ENCODE measurements at regions not wholly inside any gene's neighbourhood (a gene's known extent, or its start where the extent isn't known, plus 50 kb on each side); places are given as distances from the start of the nearest gene placed in this dataset.

- 0 out of 2 replicates have a peak, but pooled peaks have one; percentile 30 for TF ChIP-seq ZNF512B (CRISPR knock-in tag; IDR thresholded peaks at IDR 0.05; ENCODE audit: borderline replicate concordance)
- TF ChIP-seq ZBTB26 (CRISPR knock-in tag; IDR thresholded peaks at IDR 0.05; ENCODE audit: borderline replicate concordance): no peak
- peak; percentile 54; the same call in 1 of the 2 replicates for TF ChIP-seq ZNF878 (CRISPR knock-in tag; IDR thresholded peaks at IDR 0.05)
- TF ChIP-seq MIER2 (CRISPR knock-in tag; IDR thresholded peaks at IDR 0.05): no peak
- TF ChIP-seq ZBTB37 (CRISPR knock-in tag; IDR thresholded peaks at IDR 0.05): no peak
- TF ChIP-seq PRDM4 (CRISPR knock-in tag; IDR thresholded peaks at IDR 0.05; ENCODE audit: borderline replicate concordance): no peak
- no peak for TF ChIP-seq ZNF382 (CRISPR knock-in tag; IDR thresholded peaks at IDR 0.05; ENCODE audit: borderline replicate concordance)
- TF ChIP-seq CCDC6 (CRISPR knock-in tag; IDR thresholded peaks at IDR 0.05): no peak
- TF ChIP-seq ARID3A (IDR thresholded peaks at IDR 0.05; ENCODE audit: low read depth, low read length): 0 out of 2 replicates have a peak, but pooled peaks have one; percentile 26
- TF ChIP-seq FOXA1 (IDR thresholded peaks at IDR 0.05): no peak
- peak; percentile 73 for TF ChIP-seq FOXA1 (CRISPR knock-in tag; IDR thresholded peaks at IDR 0.05)
- TF ChIP-seq PHB2 (IDR thresholded peaks at IDR 0.05; ENCODE audit: partially characterized antibody): no peak
- TF ChIP-seq ZFP36 (IDR thresholded peaks at IDR 0.05; ENCODE audit: borderline replicate concordance, low read depth, low read length, partially characterized antibody): no peak
- TF ChIP-seq TCF7 (IDR thresholded peaks at IDR 0.05; ENCODE audit: low read depth): peak; percentile 45
- peak; percentile 70; the same call in 1 of the 2 replicates for TF ChIP-seq ISL2 (CRISPR knock-in tag; IDR thresholded peaks at IDR 0.05)
- peak; percentile 43 for TF ChIP-seq STAG1 (CRISPR knock-in tag; IDR thresholded peaks at IDR 0.05)
- no peak for TF ChIP-seq HMGA1 (CRISPR knock-in tag; conservative IDR thresholded peaks at IDR 0.05)
- TF ChIP-seq TEF (CRISPR knock-in tag; IDR thresholded peaks at IDR 0.05): no peak
- no peak for TF ChIP-seq CSRNP2 (CRISPR knock-in tag; conservative IDR thresholded peaks at IDR 0.05; ENCODE audit: low read depth)
Measured at GRCh38 chr1:101136739-101137138, 100.1 kb upstream of the S1PR1 start (continued).

All from HepG2 (cell line).